ENCODE measurements at regions not wholly inside any gene's neighbourhood (a gene's known extent, or its start where the extent isn't known, plus 50 kb on each side); places are given as distances from the start of the nearest gene placed in this dataset.

DNA sequence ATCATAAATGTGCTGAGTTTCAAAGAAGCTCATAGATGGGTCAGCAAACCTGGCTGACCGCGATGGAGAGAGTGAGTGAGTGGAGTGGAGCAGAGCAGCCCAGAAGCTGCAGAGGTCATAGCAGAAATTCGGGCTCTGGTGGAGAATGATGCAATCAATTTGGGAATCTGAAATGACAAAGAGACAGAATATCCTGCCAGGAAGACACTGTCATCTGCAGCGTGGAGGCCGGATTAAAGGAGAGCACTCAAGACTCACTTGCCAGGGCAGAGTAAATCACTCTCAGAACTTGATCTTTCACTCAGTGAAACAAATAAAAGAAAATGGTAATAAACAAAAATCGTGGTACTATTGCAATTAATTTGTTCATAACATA, 109.6 kb upstream of the RREB1 start (continued):
- TF ChIP-seq, protein P1, sequence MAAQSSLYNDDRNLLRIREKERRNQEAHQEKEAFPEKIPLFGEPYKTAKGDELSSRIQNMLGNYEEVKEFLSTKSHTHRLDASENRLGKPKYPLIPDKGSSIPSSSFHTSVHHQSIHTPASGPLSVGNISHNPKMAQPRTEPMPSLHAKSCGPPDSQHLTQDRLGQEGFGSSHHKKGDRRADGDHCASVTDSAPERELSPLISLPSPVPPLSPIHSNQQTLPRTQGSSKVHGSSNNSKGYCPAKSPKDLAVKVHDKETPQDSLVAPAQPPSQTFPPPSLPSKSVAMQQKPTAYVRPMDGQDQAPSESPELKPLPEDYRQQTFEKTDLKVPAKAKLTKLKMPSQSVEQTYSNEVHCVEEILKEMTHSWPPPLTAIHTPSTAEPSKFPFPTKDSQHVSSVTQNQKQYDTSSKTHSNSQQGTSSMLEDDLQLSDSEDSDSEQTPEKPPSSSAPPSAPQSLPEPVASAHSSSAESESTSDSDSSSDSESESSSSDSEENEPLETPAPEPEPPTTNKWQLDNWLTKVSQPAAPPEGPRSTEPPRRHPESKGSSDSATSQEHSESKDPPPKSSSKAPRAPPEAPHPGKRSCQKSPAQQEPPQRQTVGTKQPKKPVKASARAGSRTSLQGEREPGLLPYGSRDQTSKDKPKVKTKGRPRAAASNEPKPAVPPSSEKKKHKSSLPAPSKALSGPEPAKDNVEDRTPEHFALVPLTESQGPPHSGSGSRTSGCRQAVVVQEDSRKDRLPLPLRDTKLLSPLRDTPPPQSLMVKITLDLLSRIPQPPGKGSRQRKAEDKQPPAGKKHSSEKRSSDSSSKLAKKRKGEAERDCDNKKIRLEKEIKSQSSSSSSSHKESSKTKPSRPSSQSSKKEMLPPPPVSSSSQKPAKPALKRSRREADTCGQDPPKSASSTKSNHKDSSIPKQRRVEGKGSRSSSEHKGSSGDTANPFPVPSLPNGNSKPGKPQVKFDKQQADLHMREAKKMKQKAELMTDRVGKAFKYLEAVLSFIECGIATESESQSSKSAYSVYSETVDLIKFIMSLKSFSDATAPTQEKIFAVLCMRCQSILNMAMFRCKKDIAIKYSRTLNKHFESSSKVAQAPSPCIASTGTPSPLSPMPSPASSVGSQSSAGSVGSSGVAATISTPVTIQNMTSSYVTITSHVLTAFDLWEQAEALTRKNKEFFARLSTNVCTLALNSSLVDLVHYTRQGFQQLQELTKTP (IDR thresholded peaks at IDR 0.05; ENCODE audit: low read depth in 1 of 2, partially characterized antibody in 2 of 2) = no peak
- TF ChIP-seq RAD51 (IDR thresholded peaks at IDR 0.05; ENCODE audit: borderline replicate concordance, low read depth) = no peak
- no peak for TF ChIP-seq ZNF143 (CRISPR knock-in tag; IDR thresholded peaks at IDR 0.05)
- TF ChIP-seq CTBP1 (IDR thresholded peaks at IDR 0.05; ENCODE audit: borderline replicate concordance) = peak; percentile 67
- no peak for TF ChIP-seq ZNF12 (CRISPR knock-in tag; IDR thresholded peaks at IDR 0.05)
- TF ChIP-seq, protein P2, sequence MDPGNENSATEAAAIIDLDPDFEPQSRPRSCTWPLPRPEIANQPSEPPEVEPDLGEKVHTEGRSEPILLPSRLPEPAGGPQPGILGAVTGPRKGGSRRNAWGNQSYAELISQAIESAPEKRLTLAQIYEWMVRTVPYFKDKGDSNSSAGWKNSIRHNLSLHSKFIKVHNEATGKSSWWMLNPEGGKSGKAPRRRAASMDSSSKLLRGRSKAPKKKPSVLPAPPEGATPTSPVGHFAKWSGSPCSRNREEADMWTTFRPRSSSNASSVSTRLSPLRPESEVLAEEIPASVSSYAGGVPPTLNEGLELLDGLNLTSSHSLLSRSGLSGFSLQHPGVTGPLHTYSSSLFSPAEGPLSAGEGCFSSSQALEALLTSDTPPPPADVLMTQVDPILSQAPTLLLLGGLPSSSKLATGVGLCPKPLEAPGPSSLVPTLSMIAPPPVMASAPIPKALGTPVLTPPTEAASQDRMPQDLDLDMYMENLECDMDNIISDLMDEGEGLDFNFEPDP (CRISPR knock-in tag; IDR thresholded peaks at IDR 0.05) = no peak
- TF ChIP-seq ZNF23 (CRISPR knock-in tag; IDR thresholded peaks at IDR 0.05) = no peak
- TF ChIP-seq HNRNPL (IDR thresholded peaks at IDR 0.05; ENCODE audit: low read depth, low read length) = no peak
- TF ChIP-seq HEY1 (CRISPR knock-in tag; IDR thresholded peaks at IDR 0.05; ENCODE audit: borderline replicate concordance) = no peak
- TF ChIP-seq DMBX1 (CRISPR knock-in tag; IDR thresholded peaks at IDR 0.05; ENCODE audit: borderline replicate concordance) = no peak
- TF ChIP-seq ZNF583 (CRISPR knock-in tag; IDR thresholded peaks at IDR 0.05) = no peak
- TF ChIP-seq ZFX (CRISPR knock-in tag; IDR thresholded peaks at IDR 0.05) = no peak
- TF ChIP-seq RBFOX2 (IDR thresholded peaks at IDR 0.05; ENCODE audit: low read depth, low read length) = no peak
- TF ChIP-seq, protein P3, sequence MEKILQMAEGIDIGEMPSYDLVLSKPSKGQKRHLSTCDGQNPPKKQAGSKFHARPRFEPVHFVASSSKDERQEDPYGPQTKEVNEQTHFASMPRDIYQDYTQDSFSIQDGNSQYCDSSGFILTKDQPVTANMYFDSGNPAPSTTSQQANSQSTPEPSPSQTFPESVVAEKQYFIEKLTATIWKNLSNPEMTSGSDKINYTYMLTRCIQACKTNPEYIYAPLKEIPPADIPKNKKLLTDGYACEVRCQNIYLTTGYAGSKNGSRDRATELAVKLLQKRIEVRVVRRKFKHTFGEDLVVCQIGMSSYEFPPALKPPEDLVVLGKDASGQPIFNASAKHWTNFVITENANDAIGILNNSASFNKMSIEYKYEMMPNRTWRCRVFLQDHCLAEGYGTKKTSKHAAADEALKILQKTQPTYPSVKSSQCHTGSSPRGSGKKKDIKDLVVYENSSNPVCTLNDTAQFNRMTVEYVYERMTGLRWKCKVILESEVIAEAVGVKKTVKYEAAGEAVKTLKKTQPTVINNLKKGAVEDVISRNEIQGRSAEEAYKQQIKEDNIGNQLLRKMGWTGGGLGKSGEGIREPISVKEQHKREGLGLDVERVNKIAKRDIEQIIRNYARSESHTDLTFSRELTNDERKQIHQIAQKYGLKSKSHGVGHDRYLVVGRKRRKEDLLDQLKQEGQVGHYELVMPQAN (IDR thresholded peaks at IDR 0.05; ENCODE audit: borderline replicate concordance) = no peak
- TF ChIP-seq, protein P4, sequence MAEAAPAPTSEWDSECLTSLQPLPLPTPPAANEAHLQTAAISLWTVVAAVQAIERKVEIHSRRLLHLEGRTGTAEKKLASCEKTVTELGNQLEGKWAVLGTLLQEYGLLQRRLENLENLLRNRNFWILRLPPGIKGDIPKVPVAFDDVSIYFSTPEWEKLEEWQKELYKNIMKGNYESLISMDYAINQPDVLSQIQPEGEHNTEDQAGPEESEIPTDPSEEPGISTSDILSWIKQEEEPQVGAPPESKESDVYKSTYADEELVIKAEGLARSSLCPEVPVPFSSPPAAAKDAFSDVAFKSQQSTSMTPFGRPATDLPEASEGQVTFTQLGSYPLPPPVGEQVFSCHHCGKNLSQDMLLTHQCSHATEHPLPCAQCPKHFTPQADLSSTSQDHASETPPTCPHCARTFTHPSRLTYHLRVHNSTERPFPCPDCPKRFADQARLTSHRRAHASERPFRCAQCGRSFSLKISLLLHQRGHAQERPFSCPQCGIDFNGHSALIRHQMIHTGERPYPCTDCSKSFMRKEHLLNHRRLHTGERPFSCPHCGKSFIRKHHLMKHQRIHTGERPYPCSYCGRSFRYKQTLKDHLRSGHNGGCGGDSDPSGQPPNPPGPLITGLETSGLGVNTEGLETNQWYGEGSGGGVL (CRISPR knock-in tag; IDR thresholded peaks at IDR 0.05) = no peak
- TF ChIP-seq PCBP1 (IDR thresholded peaks at IDR 0.05; ENCODE audit: low read depth, low read length, poor library complexity, severe bottlenecking) = no peak
- TF ChIP-seq NRF1 (conservative IDR thresholded peaks at IDR 0.05 in 1 of 2, IDR thresholded peaks at IDR 0.05 in 1 of 2) = no peak
- TF ChIP-seq, protein P5, sequence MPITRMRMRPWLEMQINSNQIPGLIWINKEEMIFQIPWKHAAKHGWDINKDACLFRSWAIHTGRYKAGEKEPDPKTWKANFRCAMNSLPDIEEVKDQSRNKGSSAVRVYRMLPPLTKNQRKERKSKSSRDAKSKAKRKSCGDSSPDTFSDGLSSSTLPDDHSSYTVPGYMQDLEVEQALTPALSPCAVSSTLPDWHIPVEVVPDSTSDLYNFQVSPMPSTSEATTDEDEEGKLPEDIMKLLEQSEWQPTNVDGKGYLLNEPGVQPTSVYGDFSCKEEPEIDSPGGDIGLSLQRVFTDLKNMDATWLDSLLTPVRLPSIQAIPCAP (CRISPR knock-in tag; IDR thresholded peaks at IDR 0.05; ENCODE audit: borderline replicate concordance) = no peak
- TF ChIP-seq U2AF1 (optimal IDR thresholded peaks at IDR 0.05; ENCODE audit: low read depth, low read length) = no peak
- no peak for TF ChIP-seq FOXA1 (IDR thresholded peaks at IDR 0.05; ENCODE audit: borderline replicate concordance)

Measured in K562 (cell line).